Heart right ventricle (tissue), 16 donors: ENCODE measurements at regions not wholly inside any gene's neighbourhood (a gene's known extent, or its start where the extent isn't known, plus 50 kb on each side); places are given as distances from the start of the nearest gene placed in this dataset.

Experiments used
- ATAC-seq, 8 donors: fragments of 200-7000 bp; cut with Tn5 transposase; one replicate each; pipeline ENCODE4 v1.9.1; 2020; ENCODE audit warnings: mild to moderate bottlenecking in 8 of 8, moderate library complexity in 8 of 8, moderate number of reproducible peaks in 1 of 8
- DNase-seq, 2 donors: peaks; one replicate each; pipeline ENCODE4 v3.0.0-alpha.2; 2020
- H3K27ac ChIP-seq, 10 donors: fragments of 200-600 bp; sonication (generic) in 2 of 10; one replicate each; pipeline versions ENCODE4 v1.5.0 to v1.8.0; 2020 to 2022; ENCODE audit warnings: mild to moderate bottlenecking in 3 of 10
- H3K27me3 ChIP-seq, 7 donors: fragments of 200-600 bp; one replicate each; pipeline ENCODE4 v1.8.0; 2021 to 2022; ENCODE audit warnings: mild to moderate bottlenecking in 2 of 7
- H3K36me3 ChIP-seq, 9 donors: fragments of 200-600 bp; sonication (generic) in 1 of 9; one replicate each; pipeline versions ENCODE4 v1.5.0 to v1.8.0; 2020 to 2022; ENCODE audit warnings: mild to moderate bottlenecking in 2 of 9
- H3K4me1 ChIP-seq, 9 donors: fragments of 200-600 bp; sonication (generic) in 1 of 9; one replicate each; pipeline versions ENCODE4 v1.5.0 to v1.8.0; 2020 to 2022; ENCODE audit warnings: mild to moderate bottlenecking in 4 of 9
- H3K4me3 ChIP-seq, 10 donors: fragments of 200-600 bp; sonication (generic) in 2 of 10; one replicate each; pipeline versions ENCODE4 v1.5.0 to v1.8.0; 2020 to 2022; ENCODE audit warnings: mild to moderate bottlenecking in 7 of 10, moderate library complexity in 2 of 10
- H3K9me3 ChIP-seq, 11 donors: fragments of 200-600 bp in 10 of 11; sonication (generic) in 2 of 11; one replicate each; pipeline versions ENCODE4 v1.5.0 to v1.8.0; 2013 to 2022; ENCODE audit warnings: mild to moderate bottlenecking in 2 of 11, control low read depth in 1 of 11, moderate library complexity in 1 of 11
- WGBS, 2 donors: extraction: QIAGEN DNeasy Blood & Tissue Kit; methylation state at CpG; one replicate each; pipeline ENCODE4 v1.1.7; 2013; ENCODE audit warnings: inconsistent platforms in 1 of 2; 5-methylcytosine and 5-hydroxymethylcytosine counted together
- intact Hi-C, 10 donors: fragments of 100-400 bp; cut with DNase I; formaldehyde crosslinking; loops; one replicate each; pipeline versions ENCODE4 v1.11.1 to v1.14.2; 2022
- TF ChIP-seq, protein P1 (sequence below), 9 donors: fragments of 200-600 bp; sonication (generic) in 2 of 9; IDR thresholded peaks; one replicate each; pipeline versions ENCODE4 v1.5.0 to v1.8.0; 2021 to 2022; ENCODE audit warnings: antibody characterized with exemption in 9 of 9, mild to moderate bottlenecking in 5 of 9, moderate library complexity in 1 of 9
- donor health status: Arrhythmogenic right ventricular cardiomyopathy.
- donor health status: ischemic (EF 13 %, LVEDD 7.1; RV severe dilation, severe dysfunction).
- donor health status: healthy with polysubstance abuse.
- donor health status: DM: no; HTN: yes; CAD: no.
- donor health status: DM: no; HTN: no; CAD: no.
- donor health status: ischemic (EF 25% LVEDD 6.9; RV normal size, moderate dysfunction).
- donor health status: ischemic (EF 25% LVEDD 5.7; RV mildly dilated, moderate dysfunction).
- donor health status: healthy.
- donor health status: DM: yes; HTN: yes; CAD: no.
- donor health status: Ischemic cardiomyopathy.
- donor health status: ischemic (EF 35%, LVEDD 5.7; RV mildly dilated, moderate dysfunction).
- donor health status: nonischemic (EF 11% LVEDD 7.7; RV severe dilation, severe dysfunction).
- donor health status: DM: yes; HTN: yes; CAD: no.
- donor health status: PGD.
- donor health status: ischemic (EF 29% LVEDD 5.4; RV normal size, mild dysfunction).
- donor health status: nonischemic (EF 23%, LVEDD 6.1; RV moderate dilation, normal function).

DNA sequence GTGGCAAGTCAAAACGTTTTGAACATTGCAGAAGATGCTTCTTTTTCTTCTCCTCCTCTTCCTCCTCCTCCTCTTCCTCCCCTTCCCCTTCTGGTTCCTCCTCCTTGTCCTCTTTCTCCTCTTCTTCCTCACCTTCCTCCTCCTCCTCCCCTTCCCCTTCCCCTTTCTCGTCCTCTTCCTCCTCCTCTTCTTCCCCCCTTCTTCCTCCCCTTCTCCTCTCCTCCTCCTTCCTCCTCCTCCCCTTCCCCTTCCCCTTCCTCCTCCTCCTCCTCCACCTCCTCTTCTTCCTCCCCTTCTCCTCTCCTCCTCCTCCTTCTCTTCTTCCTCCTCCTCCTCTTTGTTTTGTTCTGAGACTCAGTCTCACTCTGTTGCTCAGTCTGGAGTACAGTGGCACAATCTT is 167.0 kb upstream of the SV2C start:
- no peaks in the 10 kb centered on the region for H3K4me1 ChIP-seq
- no peak for DNase-seq
- no peak overlapping the region for H3K4me3 ChIP-seq
- 18 to 31% methylated on average over 2 of the region's 2 CpGs for WGBS, 2 donors
- TF ChIP-seq, protein P1, sequence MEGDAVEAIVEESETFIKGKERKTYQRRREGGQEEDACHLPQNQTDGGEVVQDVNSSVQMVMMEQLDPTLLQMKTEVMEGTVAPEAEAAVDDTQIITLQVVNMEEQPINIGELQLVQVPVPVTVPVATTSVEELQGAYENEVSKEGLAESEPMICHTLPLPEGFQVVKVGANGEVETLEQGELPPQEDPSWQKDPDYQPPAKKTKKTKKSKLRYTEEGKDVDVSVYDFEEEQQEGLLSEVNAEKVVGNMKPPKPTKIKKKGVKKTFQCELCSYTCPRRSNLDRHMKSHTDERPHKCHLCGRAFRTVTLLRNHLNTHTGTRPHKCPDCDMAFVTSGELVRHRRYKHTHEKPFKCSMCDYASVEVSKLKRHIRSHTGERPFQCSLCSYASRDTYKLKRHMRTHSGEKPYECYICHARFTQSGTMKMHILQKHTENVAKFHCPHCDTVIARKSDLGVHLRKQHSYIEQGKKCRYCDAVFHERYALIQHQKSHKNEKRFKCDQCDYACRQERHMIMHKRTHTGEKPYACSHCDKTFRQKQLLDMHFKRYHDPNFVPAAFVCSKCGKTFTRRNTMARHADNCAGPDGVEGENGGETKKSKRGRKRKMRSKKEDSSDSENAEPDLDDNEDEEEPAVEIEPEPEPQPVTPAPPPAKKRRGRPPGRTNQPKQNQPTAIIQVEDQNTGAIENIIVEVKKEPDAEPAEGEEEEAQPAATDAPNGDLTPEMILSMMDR (IDR thresholded peaks at IDR 0.05) = no peak
- intact Hi-C loops = no loop called here
- peaks cover 0 to 3% (median 0%) of the 10 kb centered on the region in 7 donors for H3K27me3 ChIP-seq
- no peaks in the 10 kb centered on the region for H3K9me3 ChIP-seq
- H3K36me3 ChIP-seq = no peaks in the 10 kb centered on the region
- no peak for ATAC-seq
- H3K27ac ChIP-seq = no peak overlapping the region

DNA sequence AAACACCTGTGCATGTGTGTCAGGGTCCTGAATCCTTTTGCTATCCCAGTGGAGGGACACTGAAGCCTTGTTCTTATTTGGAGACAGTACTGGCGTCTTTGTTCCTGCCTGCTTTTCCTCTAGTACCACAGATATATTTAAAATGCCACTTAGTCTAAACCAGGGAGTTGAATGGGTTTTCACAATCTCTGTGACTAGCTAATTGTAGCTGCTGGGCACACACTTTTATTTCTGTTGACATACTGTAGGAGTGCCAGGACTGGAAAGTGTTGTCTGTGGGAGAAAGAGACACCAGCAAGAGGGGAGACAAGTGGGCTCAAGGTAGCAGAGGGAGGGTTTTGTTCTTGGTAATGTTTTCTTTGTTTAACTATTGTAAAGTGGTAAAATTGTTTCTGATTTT is 174.0 kb upstream of the SV2C start:
- H3K4me3 ChIP-seq = no peak overlapping the region
- intact Hi-C loops = no loop called here
- H3K36me3 ChIP-seq = no peaks in the 10 kb centered on the region
- DNase-seq (no peak), ATAC-seq (no peak)
- TF ChIP-seq, protein P1 (IDR thresholded peaks at IDR 0.05) = no peak
- 55 to 65% methylated on average over 1 of the region's 1 CpG for WGBS, 2 donors
- no peak overlapping the region for H3K27ac ChIP-seq
- H3K27me3 ChIP-seq = peaks cover 0 to 3% (median 0%) of the 10 kb centered on the region in 7 donors
- no peaks in the 10 kb centered on the region for H3K9me3 ChIP-seq
- no peaks in the 10 kb centered on the region for H3K4me1 ChIP-seq

DNA sequence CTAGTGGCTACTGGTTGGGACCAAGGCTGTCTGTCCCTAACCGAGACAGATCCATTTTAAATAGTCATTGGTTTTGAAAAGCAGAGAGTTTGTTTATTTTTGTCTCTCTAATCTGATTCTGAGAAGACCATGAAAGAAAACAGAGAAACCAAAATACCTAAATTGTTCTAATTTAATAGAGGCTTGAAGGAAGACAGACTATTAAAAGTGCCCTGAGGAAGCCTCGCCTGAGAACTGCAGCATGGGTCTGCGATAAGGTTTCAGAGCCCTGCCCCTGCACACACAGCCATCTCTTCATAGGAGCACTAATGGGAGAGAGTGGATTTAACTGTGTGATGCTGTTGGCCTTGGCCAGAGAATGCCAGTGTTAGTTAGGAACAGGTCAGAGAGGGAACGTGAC is 175.5 kb upstream of the SV2C start:
- H3K9me3 ChIP-seq = no peaks in the 10 kb centered on the region
- H3K4me3 ChIP-seq = no peak overlapping the region
- no peak for DNase-seq
- WGBS, 2 donors = 78 to 89% methylated on average over 4 of the region's 4 CpGs
- peaks cover 0 to 3% (median 0%) of the 10 kb centered on the region in 7 donors for H3K27me3 ChIP-seq
- intact Hi-C loops = no loop called here
- H3K27ac ChIP-seq = no peak overlapping the region
- TF ChIP-seq, protein P1 (IDR thresholded peaks at IDR 0.05) = no peak
- no peak for ATAC-seq
- no peaks in the 10 kb centered on the region for H3K4me1 ChIP-seq
- no peaks in the 10 kb centered on the region for H3K36me3 ChIP-seq

DNA sequence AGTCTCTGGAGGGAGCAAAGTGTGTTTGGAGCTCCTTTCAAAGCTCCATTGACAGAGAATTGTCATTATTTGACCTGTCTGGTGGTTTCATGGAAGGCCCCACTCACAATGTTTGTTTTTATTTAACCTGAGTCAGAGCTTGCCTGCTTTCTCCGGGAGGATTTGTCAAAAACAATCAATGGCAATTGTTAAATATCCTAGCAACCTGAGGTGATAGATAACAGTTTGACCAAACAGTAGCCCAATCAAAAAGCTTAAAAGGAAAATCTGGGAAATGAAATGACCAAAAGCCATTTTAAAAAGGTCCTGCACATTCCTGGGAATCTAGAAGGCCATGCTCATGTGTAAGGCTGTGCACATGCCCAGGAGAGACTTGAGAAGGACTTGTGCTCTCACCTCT is 177.2 kb upstream of the POC5 start:
- Histone ChIP-seq H3K27ac (no peak overlapping the region), H3K36me3 (no peaks in the 10 kb centered on the region), H3K4me1 (no peaks in the 10 kb centered on the region), H3K4me3 (no peak overlapping the region), H3K9me3 (peaks cover 0 to 21% (median 0%) of the 10 kb centered on the region in 11 donors), H3K27me3 (no peaks in the 10 kb centered on the region)
- no peak for DNase-seq
- intact Hi-C loops = no loop called here
- ATAC-seq = no peak
- WGBS, 2 donors = 77 to 84% methylated on average over 1 of the region's 1 CpG
- TF ChIP-seq, protein P1 (IDR thresholded peaks at IDR 0.05) = no peak
